CD4-positive, alpha-beta T cell treated with Interleukin-1 beta for 1 hour (primary cell): ENCODE measurements at regions not wholly inside any gene's neighbourhood (a gene's known extent, or its start where the extent isn't known, plus 50 kb on each side); places are given as distances from the start of the nearest gene placed in this dataset.
A peak's percentile ranks its signal among the peaks of the same experiment; 100 is the strongest.

Experiments
- DNase-seq, 2 donors: peaks; one replicate each; pipeline ENCODE4 v3.0.0-alpha.2; 2020 to 2022

DNA sequence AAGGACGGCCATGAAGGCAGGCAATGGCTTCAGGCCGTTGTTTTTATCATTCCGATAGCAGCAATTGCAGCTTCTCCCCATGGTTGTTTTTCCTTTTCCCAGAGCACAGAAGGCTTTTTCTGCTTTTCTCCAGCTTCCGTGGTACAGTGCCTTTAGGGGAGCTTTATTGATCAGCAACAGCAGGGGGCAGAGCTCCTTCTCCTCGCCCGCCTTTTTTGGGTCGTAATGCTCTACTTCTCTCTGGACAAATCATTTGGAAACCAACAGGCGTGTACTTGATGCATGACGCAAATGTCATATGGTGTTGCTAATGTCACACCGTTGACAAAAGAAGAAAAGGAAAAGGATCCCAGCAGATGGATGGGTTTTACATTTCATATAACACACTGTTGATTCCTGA is 79.7 kb upstream of the SNRK start:
- no peak for DNase-seq

DNA sequence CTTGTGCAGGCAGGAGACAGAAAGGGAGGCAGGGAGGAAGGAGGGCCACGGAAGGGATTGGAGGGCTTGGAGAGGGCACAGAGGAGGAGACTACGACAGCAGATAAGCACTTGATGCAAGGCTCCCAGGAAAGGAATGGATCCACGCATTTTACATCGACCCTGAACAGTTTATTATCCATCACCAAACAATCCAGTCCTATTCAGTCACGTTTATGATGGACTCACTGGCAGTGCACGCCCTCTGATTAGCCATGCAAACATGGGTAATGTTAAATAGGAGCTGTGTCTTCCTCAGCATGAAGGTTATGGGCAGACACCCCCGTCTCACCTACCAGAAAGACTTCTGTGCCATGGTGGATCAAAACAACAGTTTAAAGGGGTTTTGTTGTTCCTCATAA is 80.2 kb upstream of the SNRK start:
- no peak for DNase-seq

DNA sequence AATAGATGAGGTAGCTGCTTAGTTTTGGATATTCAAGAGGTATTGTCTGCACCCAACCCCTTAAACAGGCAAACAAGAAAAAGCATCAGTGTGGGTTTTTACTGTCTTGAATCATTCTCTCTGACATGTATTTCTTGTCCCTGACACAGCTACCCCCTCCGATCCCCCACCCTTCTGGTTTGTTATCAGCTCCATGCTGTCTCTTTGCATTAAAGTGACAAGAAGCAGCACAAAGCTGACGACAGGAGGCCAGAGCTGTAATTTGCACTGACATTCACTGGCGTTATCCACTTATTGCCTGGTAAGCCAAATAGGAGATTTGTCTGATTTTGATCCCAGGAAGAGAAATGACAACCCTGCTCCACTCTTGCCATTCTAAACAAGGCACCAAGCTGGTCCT is 83.3 kb upstream of the SNRK start:
- DNase-seq = no peak

DNA sequence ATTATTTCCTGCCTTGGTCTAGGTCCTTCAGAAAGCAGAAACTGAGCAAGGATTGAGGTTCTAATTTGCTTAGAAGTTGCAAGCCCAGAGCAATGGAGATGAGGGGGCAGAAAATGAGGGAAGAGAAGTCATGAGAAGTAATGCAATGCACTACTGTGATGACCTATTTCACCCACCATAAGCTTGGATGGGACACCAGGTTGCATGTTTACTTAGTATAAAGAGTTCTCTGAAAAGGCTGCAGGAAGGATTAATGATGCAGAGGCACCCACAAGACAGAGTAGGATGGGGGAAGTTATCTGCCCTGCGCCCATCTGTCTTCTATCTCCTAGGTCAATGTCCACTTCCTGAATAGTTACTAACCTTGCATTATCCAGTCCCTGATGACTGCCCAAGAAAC is 84.8 kb upstream of the SNRK start:
- DNase-seq = no peak

DNA sequence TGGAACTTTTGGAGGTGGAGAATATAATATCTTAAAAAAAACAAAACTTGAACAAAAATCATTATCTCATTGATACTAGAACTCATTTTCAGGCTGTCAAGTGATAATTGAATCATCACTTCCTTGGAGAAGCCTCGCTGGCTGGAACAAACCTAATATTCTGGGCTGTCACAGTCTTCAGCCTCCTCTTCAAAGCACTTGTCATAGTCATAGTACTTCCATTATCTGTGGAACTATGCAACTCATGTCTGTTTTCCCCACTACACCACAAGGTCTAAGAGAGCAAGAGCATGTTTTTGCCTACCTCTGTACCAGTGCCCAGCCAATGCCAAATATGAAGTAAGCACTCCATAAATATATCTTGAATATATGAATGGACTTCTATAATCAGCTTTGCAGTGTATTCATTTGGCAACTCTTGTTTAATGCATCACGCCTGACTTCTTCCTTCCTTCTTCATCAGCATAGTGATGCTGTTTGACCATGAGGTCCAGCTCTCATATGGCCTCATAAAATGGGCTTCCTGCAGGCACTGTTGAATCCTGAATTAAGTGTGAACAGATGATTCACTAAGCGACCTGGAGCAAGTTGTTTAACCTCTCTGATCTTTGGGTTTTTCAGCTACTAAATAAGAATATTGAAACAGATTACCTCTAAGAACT is 86.6 kb upstream of the SNRK start:
- no peak for DNase-seq

DNA sequence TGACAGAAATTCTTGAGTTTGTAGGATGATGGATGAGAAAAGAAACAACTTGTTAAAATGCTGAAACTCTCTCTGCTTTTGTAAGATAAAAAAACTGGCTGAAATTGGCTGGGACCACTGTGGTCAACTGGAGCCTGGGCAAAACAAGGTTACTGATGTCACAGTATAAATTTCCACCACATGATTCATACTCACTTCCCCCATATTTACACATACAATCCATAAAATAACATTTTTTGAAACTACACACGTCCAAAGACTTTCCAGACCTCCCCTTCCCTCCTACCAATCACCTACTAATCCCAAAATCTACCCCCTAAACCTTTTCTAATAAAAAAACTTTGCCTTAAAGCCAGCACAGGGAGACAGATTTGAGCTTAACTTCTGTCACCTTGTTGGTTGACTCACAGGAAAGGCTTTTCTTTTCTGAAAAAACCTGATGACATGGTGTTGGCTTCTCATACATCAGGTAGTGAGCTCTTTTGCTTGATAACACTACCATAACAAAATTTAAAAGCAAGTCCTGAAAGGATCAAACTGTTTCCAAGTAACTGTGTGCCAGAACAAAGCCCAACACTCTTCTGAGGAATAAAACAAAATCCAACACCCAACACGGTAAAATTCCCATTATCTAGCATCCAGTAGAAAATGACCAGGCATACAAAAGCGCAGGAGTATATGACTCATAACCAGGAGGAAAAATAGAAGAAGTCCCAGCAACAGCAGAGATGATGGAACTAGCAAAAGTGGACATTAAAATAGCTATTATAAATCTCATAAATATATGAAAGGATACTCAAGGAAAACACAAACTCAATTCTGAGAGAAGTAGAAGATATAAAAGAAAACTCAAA is 87.3 kb upstream of the SNRK start:
- no peak for DNase-seq

DNA sequence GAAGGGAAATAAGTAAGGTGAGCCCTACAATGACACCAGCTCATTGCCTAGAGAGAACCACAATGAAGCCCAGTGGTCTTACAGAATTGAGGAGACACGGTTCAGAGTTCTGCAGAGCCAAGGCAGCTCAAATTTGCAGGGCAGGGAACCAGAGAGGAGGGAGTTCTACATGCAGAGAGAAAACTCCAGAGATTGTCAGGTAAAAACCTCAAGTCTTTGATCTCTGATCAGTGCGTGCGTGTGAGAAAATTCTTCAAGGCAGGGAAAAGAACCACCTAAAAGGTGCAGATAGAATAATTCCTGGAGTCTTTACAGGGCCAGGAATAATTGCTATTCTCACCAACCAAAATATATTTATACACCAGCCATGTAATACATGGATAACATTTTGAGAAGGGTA is 88.0 kb upstream of the SNRK start:
- DNase-seq = no peak

DNA sequence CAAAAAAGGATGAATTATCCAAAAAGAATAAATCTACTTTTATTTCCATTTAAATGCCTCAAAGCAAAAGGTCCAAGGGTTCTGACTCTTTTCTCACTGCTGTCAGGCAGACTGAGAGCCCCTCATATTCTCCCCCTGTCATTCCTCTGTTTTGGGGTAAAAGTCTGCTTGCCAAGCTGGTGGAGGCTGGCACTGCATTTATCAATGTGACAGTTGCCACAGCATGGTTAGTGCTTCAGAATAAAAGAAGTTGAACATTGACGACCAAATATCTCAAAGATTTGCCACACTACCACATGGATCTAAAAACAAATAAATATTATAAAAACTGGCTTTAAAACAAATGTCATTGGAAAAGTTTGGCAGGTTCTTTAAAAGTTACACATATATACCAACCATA is 89.2 kb upstream of the SNRK start:
- DNase-seq = no peak

DNA sequence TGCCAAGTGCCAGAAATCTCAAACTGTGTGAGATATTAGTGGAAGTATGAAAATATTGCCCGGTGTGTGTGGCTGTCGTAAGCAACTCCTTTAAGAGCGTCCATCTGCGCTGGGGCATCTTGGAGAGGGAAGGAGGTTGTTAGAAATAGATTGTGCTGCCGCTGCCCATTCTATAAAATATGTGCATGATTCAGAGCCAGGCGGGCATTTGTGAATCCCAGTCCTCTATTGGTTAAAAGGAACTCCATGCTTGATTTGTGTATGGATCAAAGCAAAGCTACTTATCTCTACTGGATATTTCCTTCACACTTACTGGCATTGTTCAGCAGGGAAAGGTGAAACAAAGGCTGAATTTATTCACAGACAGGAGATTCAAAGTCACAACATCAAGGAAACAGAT is 89.6 kb upstream of the SNRK start:
- no peak for DNase-seq

DNA sequence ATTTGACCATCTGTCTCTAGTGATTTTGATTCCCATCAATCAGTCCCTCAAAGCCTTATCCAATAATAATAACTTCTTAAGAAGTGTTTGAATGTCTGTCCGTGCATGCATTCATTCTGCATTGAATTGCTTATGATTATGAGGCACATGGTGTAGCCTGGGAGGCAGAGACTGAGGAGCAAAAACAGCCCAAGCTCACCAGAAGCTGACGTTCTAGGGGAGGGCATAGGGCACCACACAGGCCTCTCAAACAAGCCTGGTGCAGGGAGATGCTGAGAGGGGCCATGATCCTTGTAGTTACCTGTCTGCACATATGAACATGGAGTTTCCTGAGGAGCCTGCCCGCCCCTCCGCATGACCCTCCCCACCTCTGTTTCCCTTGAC is 89.2 kb upstream of the POMGNT2 start:
- DNase-seq = no peak

DNA sequence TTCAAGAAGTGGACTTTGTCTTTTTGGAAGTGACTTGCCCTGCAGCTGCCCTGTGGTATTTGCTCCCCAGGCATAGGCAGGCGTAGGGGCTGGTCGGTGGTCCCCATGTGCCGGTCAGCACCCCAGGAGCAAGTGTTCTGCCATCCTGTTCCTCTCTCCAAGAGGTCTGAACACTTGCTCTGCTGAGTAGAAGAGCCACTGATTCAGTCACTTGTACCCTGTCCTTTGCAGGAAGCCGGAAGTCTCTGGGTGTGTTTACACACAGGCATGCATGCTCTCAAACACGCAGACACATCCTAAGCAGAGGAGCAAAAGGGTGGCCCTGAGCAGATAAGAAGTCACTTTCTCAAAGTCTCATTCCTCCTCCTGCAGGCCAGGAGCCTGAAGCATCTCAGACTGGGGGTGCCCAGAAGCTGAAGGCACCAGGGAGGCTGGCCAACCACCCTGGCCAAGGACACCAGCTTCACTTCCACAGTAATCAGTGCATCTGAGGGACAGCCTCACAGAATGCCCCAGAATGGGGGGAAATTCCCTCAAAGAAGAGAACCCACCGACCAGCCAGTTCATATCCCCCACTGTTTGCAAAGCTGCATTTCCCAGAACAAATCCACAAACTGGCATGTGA is 88.7 kb upstream of the POMGNT2 start:
- DNase-seq = peak; percentile 43 to 48

DNA sequence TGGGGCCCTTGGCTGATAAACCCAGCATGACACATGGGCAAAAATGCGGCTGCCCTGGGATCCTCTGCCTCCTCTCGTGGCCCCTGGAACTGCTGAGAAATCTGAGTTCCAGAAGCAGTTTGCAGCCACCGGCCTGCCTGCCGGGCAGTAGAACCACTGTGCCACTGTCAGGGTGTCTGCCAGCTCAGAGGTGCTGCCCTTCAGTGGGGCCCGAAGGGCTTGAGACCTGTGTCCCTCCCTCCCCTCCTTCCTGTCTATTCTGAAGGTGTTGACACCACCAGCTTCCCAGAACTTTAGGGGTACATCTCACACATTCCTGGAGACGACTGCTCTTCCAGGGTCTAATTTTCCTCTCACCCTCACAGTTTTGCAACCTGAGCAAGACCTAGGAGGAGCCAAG is 88.2 kb upstream of the POMGNT2 start:
- no peak for DNase-seq

DNA sequence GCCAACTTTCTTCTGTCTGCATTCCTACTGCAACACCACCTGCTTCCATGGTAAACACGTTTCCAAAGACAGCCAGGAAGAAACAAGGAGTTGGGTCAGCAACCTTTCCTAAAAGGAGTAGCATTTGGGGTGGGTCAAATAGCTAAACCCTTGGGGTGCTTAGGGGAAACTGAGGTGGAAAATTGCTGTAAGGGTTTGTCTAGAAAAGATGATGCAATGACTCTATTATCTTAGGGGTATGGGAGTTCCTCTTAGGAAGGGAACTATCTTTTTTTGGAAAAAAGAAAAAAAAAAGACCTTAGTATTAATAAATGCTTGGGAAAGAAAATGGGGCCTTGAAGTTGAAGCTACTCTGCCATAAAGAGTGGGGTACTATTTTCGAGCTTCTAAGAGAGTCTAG is 86.1 kb upstream of the POMGNT2 start:
- DNase-seq = no peak

DNA sequence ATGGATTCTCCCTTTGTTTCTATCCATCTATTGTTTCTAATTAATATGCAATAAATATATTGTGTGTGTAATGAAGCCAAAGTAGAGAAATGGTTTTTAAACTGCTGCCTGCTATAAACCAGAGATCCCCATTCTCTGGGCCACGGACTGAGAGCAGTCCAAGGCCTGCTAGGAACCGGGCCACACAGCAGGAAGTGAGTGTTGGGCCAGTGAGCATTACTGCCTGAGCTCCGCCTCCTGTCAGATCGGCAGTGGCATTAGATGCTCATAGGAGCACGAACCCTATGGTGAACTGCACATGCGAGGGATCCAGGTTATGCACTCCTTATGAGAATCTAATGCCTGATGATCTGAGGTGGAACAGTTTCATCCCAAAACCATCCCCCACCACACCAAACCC is 85.2 kb upstream of the POMGNT2 start:
- no peak for DNase-seq

DNA sequence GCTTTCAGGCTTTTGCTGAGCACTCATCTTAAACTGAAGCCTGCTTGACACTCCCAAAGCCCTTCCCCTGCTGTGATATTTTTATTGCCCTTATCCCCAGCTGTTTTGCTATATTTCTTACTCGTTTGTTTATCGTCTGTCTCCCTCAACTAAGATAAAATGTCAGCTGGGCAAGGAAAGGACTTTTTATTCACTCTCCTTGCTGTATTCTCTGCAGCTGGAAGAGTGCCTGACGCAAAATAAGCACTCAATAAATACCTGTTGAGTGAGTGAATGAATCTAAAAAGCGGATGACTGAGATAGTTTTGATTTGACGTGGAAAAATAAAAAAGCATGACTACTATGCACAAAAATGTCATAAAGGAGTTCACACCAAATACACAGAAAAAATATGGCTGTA is 84.8 kb upstream of the POMGNT2 start:
- DNase-seq = no peak

DNA sequence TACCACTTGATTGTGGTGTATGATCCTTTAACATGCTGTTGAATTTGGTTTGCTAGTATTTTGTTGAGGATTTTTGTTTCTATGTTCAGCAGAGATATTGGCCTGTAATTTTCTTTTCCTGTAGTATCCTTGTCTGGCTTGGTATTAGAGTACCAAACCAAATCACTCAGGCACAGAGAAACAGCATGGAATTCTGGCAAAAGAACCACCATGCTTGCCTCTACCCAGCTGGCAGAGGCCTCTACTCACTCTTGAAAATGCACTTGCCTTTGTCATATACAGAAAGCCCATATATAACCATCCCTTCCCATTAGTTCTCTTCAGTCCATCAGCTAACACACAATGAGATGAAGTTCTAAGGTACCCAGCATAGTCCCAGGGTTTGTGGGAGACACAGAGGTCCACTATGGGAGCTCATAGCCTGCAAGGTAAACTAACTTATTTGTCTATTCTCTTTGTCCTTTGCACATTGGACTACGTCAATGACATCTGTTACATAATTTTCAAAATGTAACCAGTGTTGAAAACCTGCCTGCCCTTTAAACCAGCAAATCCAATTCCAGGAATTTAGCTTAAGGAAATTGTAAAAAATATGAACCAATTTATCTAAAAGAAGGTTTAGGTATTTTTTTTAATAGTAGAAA is 82.1 kb upstream of the POMGNT2 start:
- no peak for DNase-seq

DNA sequence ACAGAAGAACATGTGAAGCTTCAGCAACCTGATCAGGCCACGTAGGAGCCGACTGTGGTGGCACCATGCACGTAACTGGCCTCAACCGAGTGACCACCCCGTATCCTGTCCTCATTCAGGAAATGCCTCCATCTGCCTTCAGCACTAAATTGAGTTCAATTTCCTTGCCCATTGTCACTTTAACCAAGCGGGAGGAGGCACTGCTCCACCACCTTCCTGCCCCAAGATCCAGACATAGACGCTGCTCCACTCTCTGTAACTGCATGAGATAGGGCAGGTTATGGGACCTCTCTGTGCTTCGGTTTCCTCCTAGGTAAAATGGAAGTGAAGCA is 80.1 kb upstream of the POMGNT2 start:
- DNase-seq = no peak

DNA sequence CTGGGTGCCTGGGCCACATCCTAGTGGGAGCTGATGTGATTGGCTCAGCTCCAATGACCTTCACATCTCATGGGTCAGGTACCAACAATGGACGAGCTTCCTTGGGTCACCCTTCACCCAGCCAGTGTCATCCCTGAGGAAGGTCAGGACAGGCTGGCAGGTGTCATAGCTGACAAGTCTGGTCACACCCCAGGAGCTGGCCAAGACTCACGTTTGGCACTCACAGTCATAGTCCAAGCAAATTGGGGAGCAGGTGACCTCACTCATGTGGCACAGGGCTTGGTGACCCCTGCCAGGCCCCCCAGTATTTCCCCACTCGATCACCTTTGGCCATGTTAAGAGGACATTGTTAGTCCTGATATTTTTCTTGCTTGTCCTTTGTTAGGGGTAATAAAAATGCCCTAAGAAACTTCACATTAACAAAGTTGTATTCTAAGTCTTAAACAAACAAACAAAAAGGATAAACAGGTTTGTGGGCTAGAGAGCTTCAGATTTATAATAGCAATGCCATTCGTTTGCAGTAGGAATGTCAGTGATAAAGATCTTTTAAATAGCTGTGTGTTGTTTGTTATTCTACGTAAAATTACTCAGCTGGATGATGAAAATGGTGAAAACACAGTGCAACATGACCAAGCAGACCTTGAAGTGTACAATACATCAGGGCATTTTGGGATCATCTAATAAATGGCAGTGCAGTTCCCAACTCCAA is 79.5 kb upstream of the POMGNT2 start:
- no peak for DNase-seq

DNA sequence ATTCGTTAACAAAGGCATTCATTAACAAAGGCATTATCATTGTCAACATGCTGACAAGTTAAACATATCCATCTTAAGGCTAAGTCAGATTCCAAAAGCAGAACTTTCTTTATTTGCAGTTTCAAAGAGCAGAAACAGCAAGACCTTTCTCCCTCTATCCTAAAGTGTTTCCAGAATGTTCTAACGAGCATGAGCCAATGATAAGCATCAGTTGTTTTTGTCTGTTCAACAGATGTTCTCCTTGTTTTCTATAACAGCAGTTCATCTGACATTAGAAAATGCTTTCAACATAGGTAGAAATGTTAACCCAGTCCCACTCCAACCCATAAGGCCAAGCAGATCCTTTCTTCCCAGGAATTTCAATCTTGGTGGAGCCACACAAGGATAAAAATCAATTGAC is 77.6 kb upstream of the POMGNT2 start:
- no peak for DNase-seq

DNA sequence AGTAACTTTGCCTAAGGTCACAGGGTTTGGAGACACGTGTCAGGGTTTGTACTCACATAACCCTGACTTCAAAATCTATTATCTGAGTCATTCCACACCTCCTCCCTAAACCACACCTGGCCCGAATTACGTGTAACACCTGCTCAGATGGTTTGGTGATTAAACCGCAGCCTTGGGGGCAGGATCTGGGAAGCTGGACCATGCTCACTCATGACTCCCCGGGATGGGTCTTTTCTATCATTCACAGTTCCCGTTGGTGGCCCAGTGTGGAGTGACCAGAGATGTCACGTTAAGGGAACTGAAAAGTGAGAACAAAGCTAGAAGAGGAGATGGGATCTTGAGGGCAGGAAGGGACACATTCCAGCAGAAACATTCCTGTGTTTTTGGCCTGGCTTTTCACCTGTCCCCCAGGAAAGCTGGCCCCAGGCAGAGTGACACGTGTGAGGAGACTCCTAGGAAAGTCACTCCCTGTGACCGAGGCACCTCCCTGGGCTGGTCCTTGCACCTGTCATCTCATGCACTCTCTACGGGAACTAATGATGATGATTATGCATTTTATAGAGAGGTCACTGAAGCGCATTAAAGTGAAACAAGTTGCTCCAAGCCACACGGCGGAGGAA is 75.4 kb upstream of the POMGNT2 start:
- peak; percentile 45 to 51 for DNase-seq

DNA sequence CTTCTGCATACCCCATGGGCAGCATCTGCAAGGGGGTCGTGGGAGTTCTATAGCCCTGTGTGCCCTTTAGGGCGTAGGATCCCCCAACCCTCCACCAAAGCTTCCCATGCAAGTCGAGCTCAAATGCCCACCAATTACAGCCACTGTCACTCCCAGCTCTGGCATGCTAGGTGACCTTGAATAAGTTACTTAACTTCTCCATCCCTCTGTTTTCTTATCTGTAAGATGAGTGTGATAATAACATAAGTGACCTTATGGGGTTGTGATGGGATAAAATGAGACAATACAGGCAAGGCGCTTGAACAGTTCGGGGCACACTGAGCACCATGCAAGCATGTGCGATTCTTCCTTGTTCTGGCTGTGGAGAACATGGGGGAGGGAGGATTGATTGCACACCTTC is 74.8 kb upstream of the POMGNT2 start:
- DNase-seq = no peak

DNA sequence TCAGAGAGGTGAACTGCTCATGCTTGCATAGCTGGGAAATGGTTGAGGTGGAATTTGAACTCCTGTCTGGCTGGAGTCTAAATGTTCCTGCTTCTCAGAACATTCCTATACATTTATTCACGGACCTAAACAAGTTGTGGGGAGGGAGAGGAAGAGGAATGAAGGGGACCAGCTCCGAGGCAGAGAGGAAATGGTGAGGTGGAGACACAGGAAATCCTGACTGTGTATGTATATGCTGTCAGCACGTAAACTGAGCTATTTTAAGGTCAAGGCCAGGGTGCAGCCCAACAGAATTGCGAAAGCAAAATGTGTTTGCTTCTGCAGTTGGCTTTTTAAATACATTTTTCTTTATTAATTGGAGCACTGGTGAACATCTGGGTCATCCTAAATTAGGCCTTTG is 74.1 kb upstream of the POMGNT2 start:
- peak; percentile 56 to 57 for DNase-seq

DNA sequence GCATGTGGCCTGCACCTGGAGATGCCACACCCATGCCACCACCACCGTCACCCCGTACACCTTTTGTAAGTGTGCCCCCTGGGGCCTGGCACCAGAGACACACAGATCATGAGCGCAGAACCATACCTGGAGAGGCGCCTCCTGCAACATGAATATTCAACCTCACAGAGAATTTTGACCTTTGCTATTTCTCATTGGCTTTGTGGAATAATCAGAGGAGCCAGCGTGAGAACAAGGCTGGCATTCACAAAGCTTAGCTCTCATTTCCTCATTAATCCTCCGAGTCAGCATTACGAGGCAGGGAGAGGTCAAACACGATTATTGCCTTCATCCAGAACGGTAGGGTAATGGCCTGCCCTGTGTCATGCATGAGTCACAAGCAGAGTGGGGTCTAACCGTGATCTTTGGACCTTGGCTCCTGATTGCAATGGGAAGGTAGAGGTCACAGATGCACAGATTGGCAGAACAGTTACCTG is 73.0 kb upstream of the POMGNT2 start:
- peak in 1 of 2 donors; percentile 54 for DNase-seq
